COLO668 (cell line): ENCODE measurements at regions not wholly inside any gene's neighbourhood (a gene's known extent, or its start where the extent isn't known, plus 50 kb on each side); places are given as distances from the start of the nearest gene placed in this dataset.
"Not testable (repeated sequence)": the region's sequence is repeated elsewhere in the genome, so short reads cannot be mapped to it uniquely, and the experiment has no call there.

Experiments used
- DNase-seq: peaks from one replicate; lab custom pipeline; 2025; ENCODE audit not compliant: unreplicated experiment; lab: John Stamatoyannopoulos, UW

DNA sequence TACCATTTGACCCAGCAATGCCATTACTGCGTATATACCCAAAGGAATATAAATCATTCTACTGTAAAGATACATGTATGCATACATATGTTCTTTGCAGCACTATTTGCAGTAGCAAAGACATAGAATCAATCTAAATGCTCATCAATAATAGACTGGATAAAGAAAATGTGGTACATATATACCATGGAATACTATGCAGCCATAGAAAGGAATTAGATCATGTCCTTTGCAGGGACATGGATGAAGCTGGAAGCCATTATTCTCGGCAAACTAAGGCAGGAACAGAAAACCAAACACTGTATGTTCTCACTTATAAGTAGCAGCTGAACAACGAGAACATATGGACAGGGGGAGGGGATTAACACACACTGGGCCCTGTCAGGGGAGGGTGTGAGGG lies 54.8 kb upstream of the ZNF30 start:
- DNase-seq, result not testable (repeated sequence)

DNA sequence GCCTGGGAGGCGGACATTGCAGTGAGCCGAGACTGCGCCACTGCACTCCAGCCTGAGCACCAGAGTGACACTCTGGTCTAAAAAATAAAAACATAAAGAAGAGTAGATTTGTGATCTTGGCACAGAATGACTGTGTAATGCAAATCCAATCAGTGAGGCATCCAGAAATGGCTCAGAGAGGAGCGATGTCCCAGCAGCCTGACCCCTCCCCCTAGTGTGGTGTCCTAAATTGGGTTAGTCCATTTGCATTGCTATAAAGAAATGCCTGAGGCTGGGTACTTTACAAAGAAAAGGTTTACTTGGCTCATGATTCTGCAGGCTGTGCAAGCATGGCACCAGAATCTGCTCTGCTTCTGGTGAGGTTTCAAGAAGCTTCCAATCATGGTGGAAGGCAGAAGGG lies 59.1 kb upstream of the ZNF30 start:
- no peak for DNase-seq

DNA sequence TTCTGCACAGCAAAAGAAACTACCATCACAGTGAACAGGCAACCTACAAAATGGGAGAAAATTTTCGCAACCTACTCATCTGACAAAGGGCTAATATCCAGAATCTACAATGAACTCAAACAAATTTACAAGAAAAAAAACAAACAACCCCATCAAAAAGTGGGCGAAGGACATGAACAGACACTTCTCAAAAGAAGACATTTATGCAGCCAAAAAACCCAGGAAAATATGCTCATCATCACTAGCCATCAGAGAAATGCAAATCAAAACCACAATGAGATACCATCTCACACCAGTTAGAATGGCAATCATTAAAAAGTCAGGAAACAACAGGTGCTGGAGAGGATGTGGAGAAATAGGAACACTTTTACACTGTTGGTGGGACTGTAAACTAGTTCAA lies 61.5 kb upstream of the ZNF30 start:
- not testable (repeated sequence) for DNase-seq

DNA sequence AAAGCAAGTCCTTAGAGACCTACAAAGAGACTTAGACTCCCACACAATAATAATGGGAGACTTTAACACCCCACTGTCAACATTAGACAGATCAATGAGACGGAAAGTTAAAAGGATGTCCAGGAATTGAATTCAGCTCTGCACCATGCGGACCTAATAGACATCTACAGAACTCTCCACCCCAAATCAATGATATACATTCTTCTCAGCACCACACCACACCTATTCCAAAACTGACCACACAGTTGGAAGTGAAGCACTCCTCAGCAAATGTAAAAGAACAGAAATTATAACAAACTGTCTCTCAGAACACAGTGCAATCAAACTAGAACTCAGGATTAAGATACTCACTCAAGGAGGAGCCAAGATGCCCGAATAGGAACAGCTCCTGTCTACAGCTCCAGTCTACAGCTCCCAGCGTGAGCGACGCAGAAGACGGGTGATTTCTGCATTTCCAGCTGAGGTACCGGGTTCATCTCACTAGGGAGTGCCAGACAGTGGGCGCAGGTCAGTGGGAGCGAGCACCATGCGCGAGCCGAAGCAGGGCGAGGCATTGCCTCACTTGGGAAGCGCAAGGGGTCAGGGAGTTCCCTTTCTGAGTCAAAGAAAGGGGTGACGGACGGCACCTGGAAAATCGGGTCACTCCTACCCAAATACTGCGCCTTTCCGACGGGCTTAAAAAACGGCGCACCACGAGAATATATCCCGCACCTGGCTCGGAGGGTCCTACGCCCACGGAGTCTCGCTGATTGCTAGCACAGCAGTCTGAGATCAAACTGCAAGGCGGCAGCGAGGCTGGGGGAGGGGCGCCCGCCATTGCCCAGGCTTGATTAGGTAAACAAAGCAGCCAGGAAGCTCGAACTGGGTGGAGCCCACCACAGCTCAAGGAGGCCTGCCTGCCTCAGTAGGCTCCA lies 66.6 kb upstream of the ZNF30 start:
- not testable (repeated sequence) for DNase-seq

DNA sequence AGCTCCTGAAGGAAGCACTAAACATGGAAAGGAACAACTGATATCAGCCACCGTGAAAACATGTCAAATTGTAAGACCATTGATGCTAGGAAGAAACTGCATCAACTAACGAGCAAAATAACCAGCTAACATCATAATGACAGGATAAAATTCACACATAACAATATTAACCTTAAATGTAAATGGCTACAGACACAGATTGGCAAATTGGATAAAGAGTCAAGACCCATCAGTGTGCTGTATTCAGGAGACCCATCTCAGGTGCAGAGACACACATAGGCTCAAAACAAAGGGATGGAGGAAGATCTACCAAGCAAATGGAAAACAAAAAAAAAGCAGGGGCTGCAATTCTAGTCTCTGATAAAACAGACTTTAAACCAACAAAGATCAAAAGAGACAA lies 67.4 kb upstream of the ZNF30 start:
- not testable (repeated sequence) for DNase-seq

GRCh38 chr19:34856052-34856451 lies 70.7 kb upstream of the ZNF30 start:
- no peak for DNase-seq

DNA sequence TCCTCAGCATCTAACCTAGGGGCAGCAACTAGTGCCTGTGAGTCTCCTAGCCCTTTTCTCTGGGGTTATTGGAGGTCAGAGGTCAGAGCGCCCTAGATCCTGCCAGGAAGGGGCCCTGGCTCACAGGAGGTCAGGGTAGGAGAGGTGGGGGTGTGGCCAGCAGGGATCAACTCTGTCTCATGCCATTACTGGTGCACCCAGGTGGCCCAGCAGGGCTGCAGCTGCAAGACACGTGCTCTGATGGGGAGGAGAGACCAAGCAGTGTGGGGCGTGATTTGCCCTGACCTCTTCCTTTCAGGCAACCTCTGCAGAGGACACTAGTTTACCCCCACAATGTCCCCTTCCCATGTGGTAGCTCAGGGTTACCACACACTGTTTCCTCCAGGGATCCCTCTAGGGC lies 73.3 kb upstream of the ZNF30 start:
- no peak for DNase-seq

DNA sequence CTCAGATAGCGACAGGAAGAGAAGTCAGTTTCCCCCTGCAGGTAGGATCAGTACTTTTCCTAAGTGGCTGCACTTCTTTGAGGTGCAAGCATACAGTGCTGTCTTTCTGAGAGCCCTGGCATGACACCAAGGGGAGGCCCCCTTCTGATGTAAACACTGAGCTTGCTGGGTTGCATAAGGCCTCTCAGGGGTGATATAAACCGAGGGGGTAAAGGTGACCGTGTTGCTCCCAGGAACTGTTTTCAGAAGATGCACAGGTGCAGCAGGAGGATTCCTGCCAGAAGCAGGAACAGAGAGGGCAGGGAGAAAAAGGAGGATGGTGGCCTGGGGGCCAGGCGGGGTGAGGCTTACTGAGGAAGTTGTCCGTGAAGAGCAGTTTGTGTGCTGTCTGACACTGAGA lies 74.0 kb upstream of the ZNF30 start:
- no peak for DNase-seq

DNA sequence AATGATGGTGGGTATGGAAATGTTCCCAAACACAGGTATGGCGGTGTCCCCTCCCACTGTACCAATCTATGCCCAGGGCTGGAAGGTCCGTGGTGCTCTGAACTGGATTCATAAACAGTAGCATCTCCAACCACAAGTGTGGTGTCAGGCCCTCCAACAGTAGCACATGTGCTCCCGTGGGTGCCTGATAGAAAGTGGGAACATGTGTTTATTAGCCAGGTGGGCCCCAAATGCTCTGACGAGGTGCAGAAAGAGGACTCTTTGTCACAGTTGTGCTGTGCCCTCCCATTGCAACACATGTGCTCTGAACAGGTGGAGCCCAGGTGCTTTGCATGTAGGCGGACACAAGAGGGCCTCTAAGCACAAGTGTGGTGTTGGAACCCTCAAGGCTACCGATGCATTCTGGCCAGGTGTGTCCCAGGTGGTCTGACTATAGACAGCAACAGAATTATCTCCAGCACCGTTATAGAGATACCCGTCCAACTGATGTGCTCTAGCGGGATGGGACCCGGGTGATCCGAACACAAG lies 75.4 kb upstream of the ZNF30 start:
- peak; percentile 28 for DNase-seq

GRCh38 chr19:34847393-34847792 lies 74.4 kb upstream of the ZNF599 start:
- DNase-seq, result no peak

GRCh38 chr19:34844277-34844676 lies 71.3 kb upstream of the ZNF599 start:
- no peak for DNase-seq

- no peak for DNase-seq
Observed at GRCh38 chr19:34841780-34842179, 68.8 kb upstream of the ZNF599 start.

DNA sequence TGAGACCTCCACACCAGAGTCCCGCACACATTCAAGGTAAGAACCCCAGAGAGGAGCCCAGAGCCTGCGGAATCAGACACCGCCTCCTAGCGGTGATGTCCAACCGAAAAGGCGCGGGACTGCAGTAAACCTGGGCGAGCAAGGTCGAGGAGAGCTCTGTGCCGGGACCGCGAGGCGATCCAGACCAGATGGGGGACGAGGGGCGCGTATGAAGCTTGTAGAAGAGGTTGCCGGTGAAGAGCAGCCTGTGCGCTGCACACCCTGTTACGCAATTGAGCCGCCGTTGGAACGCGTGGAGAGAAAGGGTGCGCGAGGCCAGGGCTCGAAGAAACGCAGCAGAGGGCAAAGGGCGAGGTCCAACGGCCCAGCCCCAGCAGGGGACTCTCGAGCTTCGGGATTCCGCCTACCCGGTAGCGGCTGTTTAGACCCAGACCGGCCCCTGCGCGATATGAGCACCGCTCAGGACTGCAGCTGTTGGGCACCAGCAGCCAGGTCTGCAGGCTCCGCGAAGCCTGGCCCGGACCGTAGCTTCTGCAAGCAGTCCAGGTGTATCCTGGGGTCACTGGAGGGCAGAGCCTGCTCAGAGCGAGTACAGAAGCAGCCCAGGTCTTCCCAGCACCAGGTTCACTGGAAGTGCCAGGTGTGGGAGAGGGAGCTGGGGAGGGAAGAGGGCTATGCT lies 65.9 kb upstream of the ZNF599 start:
- DNase-seq, result no peak

DNA sequence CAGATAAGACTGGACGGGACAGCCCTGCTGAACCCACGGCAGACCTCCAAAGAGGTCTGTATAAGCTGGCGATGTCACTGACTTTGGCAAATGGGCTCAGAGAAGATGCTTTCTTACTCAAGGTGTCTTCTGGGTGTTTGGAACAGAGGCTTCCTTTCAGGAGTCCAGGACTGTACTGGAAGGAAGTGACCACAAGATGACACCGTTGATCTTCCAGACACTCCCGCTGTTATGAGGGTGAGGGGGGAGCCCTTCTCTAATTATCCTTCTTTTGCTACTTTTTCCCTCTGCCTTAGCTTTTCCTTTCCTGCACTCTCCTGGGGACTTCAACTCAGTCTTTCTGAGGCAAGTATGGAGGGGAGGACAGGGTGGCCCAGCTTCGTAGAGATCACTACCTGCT lies 65.2 kb upstream of the ZNF599 start:
- no peak for DNase-seq

- DNase-seq, result no peak
Observed at GRCh38 chr19:34837262-34837661, 64.2 kb upstream of the ZNF599 start.

GRCh38 chr19:34835631-34836351 lies 62.8 kb upstream of the ZNF599 start:
- no peak for DNase-seq

DNA sequence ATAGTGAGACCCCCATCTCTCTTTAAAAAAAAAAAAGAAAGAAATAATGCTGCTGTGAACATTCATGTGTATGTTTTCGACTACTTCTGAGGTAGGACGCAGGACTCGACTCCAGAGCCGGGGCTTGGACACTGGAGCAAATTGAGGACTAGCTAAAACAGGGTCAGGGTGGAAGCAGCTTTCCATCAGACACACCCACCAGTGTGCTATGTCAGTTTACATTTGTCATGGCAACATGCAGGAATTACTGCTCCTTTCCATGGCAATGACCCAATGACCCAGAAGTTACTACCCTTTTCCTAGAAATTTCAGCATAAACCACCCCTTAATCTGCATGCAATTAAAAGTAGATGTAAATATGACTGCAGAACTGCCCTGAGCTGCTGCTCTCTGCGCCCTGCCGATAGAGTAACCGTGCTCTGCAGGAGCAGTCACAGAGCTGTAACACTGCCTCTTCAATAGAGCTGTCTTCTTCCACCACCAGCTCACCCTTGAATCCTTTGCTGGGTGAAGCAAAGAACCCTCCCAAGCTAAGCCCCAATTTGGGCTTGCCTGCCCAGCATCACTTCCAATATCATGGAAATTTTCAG lies 61.6 kb upstream of the ZNF599 start:
- no peak for DNase-seq

GRCh38 chr19:34832581-34833112 lies 59.6 kb upstream of the ZNF599 start:
- DNase-seq, result no peak

DNA sequence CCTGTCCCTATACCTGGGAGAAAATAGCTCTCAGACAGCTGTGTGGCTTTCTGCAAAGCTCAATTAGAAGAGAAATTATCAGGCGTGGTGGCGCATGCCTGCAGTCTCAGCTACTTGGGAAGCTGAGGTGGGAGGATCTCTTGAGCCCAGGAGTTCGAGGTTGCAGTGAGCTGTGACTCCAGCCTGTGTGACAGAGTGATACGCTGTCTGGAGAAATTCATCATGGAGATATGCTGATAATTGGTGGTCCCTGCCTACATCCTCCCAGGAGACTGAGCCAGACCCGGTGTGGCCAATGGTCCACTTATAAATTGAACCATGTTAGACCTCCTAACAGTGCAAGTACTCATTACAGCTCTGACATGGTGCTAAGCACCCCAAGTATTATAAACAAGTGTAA lies 58.7 kb upstream of the ZNF599 start:
- DNase-seq, result no peak

- no peak for DNase-seq
Observed at GRCh38 chr19:34828156-34828555, 55.1 kb upstream of the ZNF599 start.

DNA sequence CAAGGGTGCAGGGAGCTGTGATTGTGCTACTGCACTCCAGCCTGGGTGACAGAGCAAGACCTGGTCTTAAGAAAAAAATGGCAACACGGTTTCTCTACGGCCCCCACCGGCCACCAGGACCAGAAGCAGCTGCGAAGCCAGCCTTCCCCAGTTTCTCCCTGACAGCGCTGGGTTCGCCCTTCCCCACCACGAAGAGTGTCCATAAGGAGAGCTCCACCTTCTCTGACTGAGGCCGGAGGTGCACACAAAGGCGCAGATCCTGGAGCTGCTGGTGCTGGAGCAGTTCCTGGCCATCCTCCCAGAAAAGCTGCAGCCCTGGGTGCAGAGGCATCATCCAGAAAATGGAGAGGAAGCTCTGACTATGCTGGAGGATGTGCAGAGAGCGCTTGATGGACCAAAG lies 52.2 kb upstream of the ZNF599 start:
- no peak for DNase-seq
